Cerebellar cortex (tissue), 1 donor: ENCODE measurements at regions not wholly inside any gene's neighbourhood (a gene's known extent, or its start where the extent isn't known, plus 50 kb on each side); places are given as distances from the start of the nearest gene placed in this dataset.

Experiments
- DNase-seq: peaks from one replicate; pipeline ENCODE4 v3.0.0-alpha.2; 2015; ENCODE audit warnings: low spot score

DNA sequence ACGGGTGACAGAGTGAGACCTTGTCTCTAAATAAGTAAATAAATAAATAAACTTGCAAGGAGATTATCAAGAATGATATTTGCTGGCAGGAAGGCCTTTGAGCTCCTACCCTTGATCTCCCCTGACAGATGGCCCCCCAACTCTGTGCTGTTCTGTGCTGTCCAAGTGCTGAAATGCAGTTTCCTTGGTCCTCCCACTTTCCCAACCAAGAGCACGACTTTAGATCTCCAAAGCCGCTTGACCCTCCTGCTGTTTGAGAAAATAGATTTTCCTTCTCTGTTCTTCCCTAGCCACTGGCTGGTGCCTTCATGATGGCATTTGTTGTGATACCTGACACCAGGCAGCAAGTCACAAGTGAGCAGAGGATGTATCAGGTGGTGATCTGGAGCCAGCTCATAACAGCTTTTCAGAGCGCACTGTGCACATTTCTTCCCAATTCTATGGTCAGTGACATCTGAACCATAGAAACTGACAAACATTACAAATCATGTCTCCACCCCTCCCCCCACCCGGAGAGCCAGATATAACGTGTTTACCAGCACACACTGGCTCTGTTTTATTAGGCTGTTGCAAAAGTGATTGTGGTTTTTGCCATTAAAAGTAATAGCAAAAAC, 80.0 kb upstream of the PUM3 start:
- DNase-seq, result no peak

DNA sequence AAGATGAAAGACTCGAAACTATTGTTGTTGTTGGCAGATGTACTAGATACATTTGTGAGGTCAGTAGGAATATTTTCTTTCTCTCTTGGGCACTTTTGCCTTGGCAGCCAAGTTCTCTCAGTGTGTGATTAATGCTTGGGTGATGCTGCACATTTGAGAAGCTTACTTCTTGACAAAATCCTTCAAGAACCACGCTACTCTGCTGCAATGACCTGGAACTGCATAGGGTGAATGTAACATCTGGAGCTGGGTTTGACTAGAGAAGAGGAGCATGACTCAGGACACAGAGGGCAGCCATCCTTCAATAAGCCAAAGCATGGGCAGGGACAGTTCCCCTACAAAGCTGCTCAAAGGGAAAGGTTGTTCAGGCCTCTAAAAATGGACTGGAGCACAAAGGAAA, 75.5 kb upstream of the PUM3 start:
- no peak for DNase-seq

DNA sequence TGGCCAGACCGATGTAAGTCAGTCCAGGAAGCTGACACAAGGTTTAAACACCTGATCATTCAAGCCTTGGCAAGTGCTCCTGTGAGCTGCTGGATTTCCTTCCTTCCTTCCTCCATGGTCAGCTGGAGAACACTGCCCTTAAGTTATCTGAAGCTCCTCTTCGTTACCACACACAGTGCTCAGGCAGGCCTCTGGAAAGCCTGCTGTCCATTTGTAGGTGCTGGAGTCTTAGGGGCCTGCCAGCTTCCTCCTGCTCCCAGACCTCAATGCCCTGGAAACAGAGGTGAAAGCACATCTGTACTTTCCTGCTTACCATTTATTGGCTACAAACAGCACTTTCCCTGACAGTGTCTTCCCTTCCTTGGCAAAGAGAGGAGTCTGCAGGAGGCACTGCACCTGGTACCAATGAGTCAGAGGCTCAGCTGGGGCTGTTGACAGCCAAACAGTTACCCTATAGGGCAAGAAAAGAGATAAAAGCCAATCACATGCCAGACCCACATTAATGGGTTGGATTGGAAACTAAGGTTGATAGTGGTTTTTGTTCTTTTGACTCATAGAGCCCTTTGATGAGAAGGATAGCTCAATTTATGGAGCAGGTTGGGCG, 72.6 kb upstream of the PUM3 start:
- no peak for DNase-seq

- peak; percentile 12 for DNase-seq
Measured at GRCh38 chr9:2913026-2913425, 69.1 kb upstream of the PUM3 start.

GRCh38 chr9:2907411-2907810, 63.5 kb upstream of the PUM3 start:
- DNase-seq, result no peak

DNA sequence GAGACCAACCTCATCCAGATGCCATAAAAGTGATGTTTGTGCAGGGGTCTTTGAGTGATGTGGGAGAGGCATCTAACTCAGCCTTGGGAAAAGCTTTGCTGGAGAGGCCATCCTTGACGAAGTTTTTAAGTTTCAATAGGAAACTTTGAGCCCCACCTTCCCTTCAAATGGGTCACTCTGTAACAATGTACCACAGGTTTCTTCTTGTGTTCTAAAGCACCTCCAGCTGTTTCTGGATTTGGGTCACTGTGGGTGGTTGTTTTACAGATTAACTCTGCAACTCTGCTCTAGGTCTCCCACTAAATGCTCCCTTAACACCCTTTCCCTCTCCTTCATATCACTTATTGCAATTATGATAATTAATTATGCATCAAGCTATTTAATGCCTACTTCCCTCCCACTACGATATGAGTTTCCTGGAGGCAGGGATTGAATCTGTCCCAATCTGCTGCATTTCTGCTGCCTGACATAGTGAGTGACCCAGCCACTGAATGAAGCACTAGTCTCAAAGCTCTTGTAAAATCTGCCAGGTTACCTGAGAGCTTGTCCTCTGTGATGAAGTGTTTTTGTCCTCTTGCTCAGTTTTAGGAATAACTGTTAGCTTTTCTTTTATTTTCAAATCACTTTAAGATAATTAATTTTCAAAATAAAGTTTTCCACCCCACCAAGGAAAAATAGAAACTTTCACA, 60.5 kb upstream of the PUM3 start:
- no peak for DNase-seq
